H9 (cell line): ENCODE measurements at regions not wholly inside any gene's neighbourhood (a gene's known extent, or its start where the extent isn't known, plus 50 kb on each side); places are given as distances from the start of the nearest gene placed in this dataset.

ENCODE experiments used
- DNase-seq: peaks from one replicate; pipeline ENCODE4 v3.0.0-alpha.2; 2017
- H2AFZ ChIP-seq: one replicate; pipeline ENCODE4 v1.6.1; 2013; ENCODE audit warnings: mild to moderate bottlenecking, low read length, control low read depth, moderate library complexity
- H2AK5ac ChIP-seq: 2 replicates; pipeline ENCODE4 v1.6.1; 2013; ENCODE audit warnings: low read length, control low read depth, mixed read lengths; ENCODE audit not compliant: insufficient read length
- H2BK120ac ChIP-seq: one replicate; pipeline ENCODE4 v1.6.1; 2013; ENCODE audit warnings: low read depth, mild to moderate bottlenecking, low read length, control low read depth, inconsistent platforms; ENCODE audit not compliant: poor library complexity, severe bottlenecking
- H2BK12ac ChIP-seq: 2 replicates; pipeline ENCODE4 v1.6.1; 2013; ENCODE audit warnings: low read length, control low read depth, mixed read lengths, low read depth; ENCODE audit not compliant: insufficient read length
- H2BK15ac ChIP-seq: 2 replicates; pipeline ENCODE4 v1.6.1; 2013; ENCODE audit warnings: low read depth, low read length, control low read depth
- H2BK20ac ChIP-seq: one replicate; pipeline ENCODE4 v1.6.1; 2013; ENCODE audit warnings: low read depth, mild to moderate bottlenecking, low read length, control low read depth, inconsistent platforms; ENCODE audit not compliant: poor library complexity, severe bottlenecking
- H2BK5ac ChIP-seq: 2 replicates; pipeline ENCODE4 v1.6.1; 2013; ENCODE audit warnings: low read length, control low read depth, mixed read lengths; ENCODE audit not compliant: insufficient read length
- H3K14ac ChIP-seq: 2 replicates; pipeline ENCODE4 v1.6.1; 2013; ENCODE audit warnings: low read length, control low read depth; ENCODE audit not compliant: insufficient read depth
- H3K18ac ChIP-seq: 2 replicates; pipeline ENCODE4 v1.6.1; 2013; ENCODE audit warnings: low read depth, mild to moderate bottlenecking, mixed read lengths, low read length, control low read depth; ENCODE audit not compliant: insufficient read length
- H3K23ac ChIP-seq: 2 replicates; pipeline ENCODE4 v1.6.1; 2013; ENCODE audit warnings: low read length, control low read depth, mixed read lengths, low read depth; ENCODE audit not compliant: insufficient read length
- H3K23me2 ChIP-seq: 2 replicates; pipeline ENCODE4 v1.6.1; 2013; ENCODE audit warnings: low read depth, mild to moderate bottlenecking, mixed read lengths, low read length, control low read depth; ENCODE audit not compliant: insufficient read length, poor library complexity, severe bottlenecking
- H3K27ac ChIP-seq: 2 replicates; pipeline ENCODE4 v1.5.1; 2013; ENCODE audit warnings: low read length, control low read depth, mixed read lengths, low read depth; ENCODE audit not compliant: insufficient read length
- H3K27me3 ChIP-seq: 2 replicates; pipeline ENCODE4 v1.6.1; 2013; ENCODE audit warnings: low read length, control low read depth, inconsistent platforms; ENCODE audit not compliant: insufficient read depth
- H3K4ac ChIP-seq: 2 replicates; pipeline ENCODE4 v1.6.1; 2013; ENCODE audit warnings: low read depth, mild to moderate bottlenecking, control low read depth, inconsistent platforms, low read length, moderate library complexity
- H3K4me1 ChIP-seq: 2 replicates; pipeline ENCODE4 v1.6.1; 2013; ENCODE audit warnings: low read length, control low read depth, inconsistent platforms; ENCODE audit not compliant: insufficient read depth
- H3K4me2 ChIP-seq: 2 replicates; pipeline ENCODE4 v1.6.1; 2013; ENCODE audit warnings: low read length, control low read depth, mixed read lengths; ENCODE audit not compliant: insufficient read length, insufficient read depth
- H3K56ac ChIP-seq: 2 replicates; pipeline ENCODE4 v1.6.1; 2013; ENCODE audit warnings: low read depth, mild to moderate bottlenecking, mixed read lengths, low read length, control low read depth; ENCODE audit not compliant: insufficient read length
- H3K79me1 ChIP-seq: 2 replicates; pipeline ENCODE4 v1.6.1; 2013; ENCODE audit warnings: low read depth, mild to moderate bottlenecking, moderate library complexity, low read length, control low read depth, inconsistent platforms; ENCODE audit not compliant: insufficient read depth, poor library complexity, severe bottlenecking
- H3K79me2 ChIP-seq: 2 replicates; pipeline ENCODE4 v1.6.1; 2013; ENCODE audit warnings: low read length, control low read depth, inconsistent platforms; ENCODE audit not compliant: insufficient read depth
- H3K9ac ChIP-seq: 2 replicates; pipeline ENCODE4 v1.6.1; 2013; ENCODE audit warnings: low read length, control low read depth, mixed read lengths; ENCODE audit not compliant: insufficient read length; ENCODE audit errors: extremely low read depth
- H3K9me3 ChIP-seq: one replicate; pipeline ENCODE4 v1.6.1; 2013; ENCODE audit warnings: low read depth, low read length, inconsistent platforms; ENCODE audit not compliant: control insufficient read depth
- H3T11ph ChIP-seq: one replicate; pipeline ENCODE4 v1.6.1; 2013; ENCODE audit warnings: mild to moderate bottlenecking, low read length, control low read depth, inconsistent platforms
- H4K20me1 ChIP-seq: one replicate; pipeline ENCODE4 v1.6.1; 2013; ENCODE audit not compliant: control insufficient read depth, insufficient read length, insufficient read depth
- H4K5ac ChIP-seq: 2 replicates; pipeline ENCODE4 v1.6.1; 2013; ENCODE audit warnings: low read depth, mild to moderate bottlenecking, mixed read lengths, low read length, control low read depth; ENCODE audit not compliant: insufficient read length
- H4K8ac ChIP-seq: replicated peaks from 2 replicates; pipeline ENCODE4 v1.6.1; 2013; ENCODE audit warnings: low read length, control low read depth, mixed read lengths, low read depth; ENCODE audit not compliant: insufficient read length
- H4K91ac ChIP-seq: 2 replicates; pipeline ENCODE4 v1.6.1; 2013; ENCODE audit warnings: low read depth, mild to moderate bottlenecking, moderate library complexity, mixed read lengths, low read length, control low read depth; ENCODE audit not compliant: insufficient read length
- H3K27ac Mint-ChIP-seq, 3 experiments: 2 replicates in 2 of 3; 3 replicates in 1 of 3; pipeline ENCODE4 v1.8.0; 2020 to 2021; ENCODE audit warnings: mixed read lengths in 3 of 3, mild to moderate bottlenecking in 1 of 3, moderate library complexity in 1 of 3
- H3K27me3 Mint-ChIP-seq: 2 replicates; pipeline ENCODE4 v1.8.0; 2021; ENCODE audit warnings: low read depth, mild to moderate bottlenecking, moderate library complexity, mixed read lengths
- H3K36me3 Mint-ChIP-seq, 3 experiments: 2 replicates in 2 of 3; 3 replicates in 1 of 3; pipeline ENCODE4 v1.8.0; 2020 to 2021; ENCODE audit warnings: low read depth in 3 of 3, mixed read lengths in 3 of 3; ENCODE audit not compliant: insufficient read depth in 1 of 3
- H3K4me1 Mint-ChIP-seq, 2 experiments: 2 replicates each; pipeline ENCODE4 v1.8.0; 2020; ENCODE audit warnings: mixed read lengths in 2 of 2
- H3K4me3 Mint-ChIP-seq, 2 experiments: 2 replicates in 1 of 2; 3 replicates in 1 of 2; pipeline ENCODE4 v1.8.0; 2020 to 2021; ENCODE audit warnings: mild to moderate bottlenecking in 2 of 2, mixed read lengths in 2 of 2, moderate library complexity in 1 of 2
- H3K9me3 Mint-ChIP-seq, 2 experiments: 2 replicates in 1 of 2; 3 replicates in 1 of 2; pipeline ENCODE4 v1.8.0; 2020; ENCODE audit warnings: mild to moderate bottlenecking in 2 of 2, mixed read lengths in 2 of 2, moderate library complexity in 1 of 2
- CTCF ChIP-seq: fragments of 200-600 bp; sonication (generic); conservative IDR thresholded peaks from 3 replicates; pipeline ENCODE4 v1.8.0; 2021; ENCODE audit warnings: antibody characterized with exemption, mild to moderate bottlenecking
- WGBS: extraction: QIAGEN DNeasy Blood & Tissue Kit; methylation state at CpG from one replicate; pipeline ENCODE4 v1.1.7; 2013; ENCODE audit warnings: missing lambda C conversion rate, low lambda C conversion rate, mixed read lengths; ENCODE audit not compliant: insufficient read length; ENCODE audit errors: extremely low coverage; 5-methylcytosine and 5-hydroxymethylcytosine counted together

GRCh38 chr4:100059467-100059866, 109.4 kb upstream of the H2AZ1 start:
- Histone ChIP-seq H3K4me1 (0 out of 2 replicates have a peak, but pooled peaks cover 4% of the 10 kb centered on the region), H3K14ac (no peak overlapping the region), H3K56ac (no peak overlapping the region), H3K9me3 (no peaks in the 10 kb centered on the region), H3K27ac (no peak overlapping the region), H3K27me3 (no peaks in the 10 kb centered on the region), H2BK20ac (no peak overlapping the region), H3K9ac (no peak overlapping the region), H4K20me1 (no peaks in the 10 kb centered on the region), H3K4me2 (no peak overlapping the region), H3K79me2 (no peaks in the 10 kb centered on the region), H4K5ac (no peak overlapping the region), H2BK12ac (no peak overlapping the region), H3T11ph (no peak overlapping the region), H2BK5ac (no peak overlapping the region), H3K23ac (no peak overlapping the region), H4K91ac (no peak overlapping the region), H2BK120ac (no peak overlapping the region), H3K18ac (no peak overlapping the region), H2AK5ac (no peak overlapping the region), H4K8ac (no peak overlapping the region), H2AFZ (no peak overlapping the region), H2BK15ac (no peak overlapping the region), H3K4ac (no peak overlapping the region), H3K23me2 (no peaks in the 10 kb centered on the region), H3K79me1 (no peaks in the 10 kb centered on the region)
- TF ChIP-seq CTCF: no peak
- Mint-ChIP-seq H3K9me3 (no peaks in the 10 kb centered on the region), H3K27ac (no peak overlapping the region), H3K4me1 (peaks cover 10% of the 10 kb centered on the region in 2 experiments), H3K4me3 (no peak overlapping the region), H3K27me3 (no peaks in the 10 kb centered on the region; the same call in 1 of the 2 replicates), H3K36me3 (no peaks in the 10 kb centered on the region)
- DNase-seq: no peak
- WGBS: no CpG with 5 or more reads among the region's 8 CpGs
